AG10803 (cell line): ENCODE measurements at regions not wholly inside any gene's neighbourhood (a gene's known extent, or its start where the extent isn't known, plus 50 kb on each side); places are given as distances from the start of the nearest gene placed in this dataset.

Source experiments
- DNase-seq: peaks from one replicate; pipeline ENCODE4 v3.0.0; 2010; ENCODE audit warnings: low read depth
- H3K4me3 ChIP-seq: 2 replicates; pipeline ENCODE4 v1.5.1; 2011; ENCODE audit warnings: mild to moderate bottlenecking, low read length, control low read depth
- TF ChIP-seq, protein P1 (sequence below): conservative IDR thresholded peaks from 2 replicates; pipeline ENCODE4 v1.5.1; 2011; ENCODE audit warnings: mild to moderate bottlenecking, low read length, control low read depth, inconsistent platforms

DNA sequence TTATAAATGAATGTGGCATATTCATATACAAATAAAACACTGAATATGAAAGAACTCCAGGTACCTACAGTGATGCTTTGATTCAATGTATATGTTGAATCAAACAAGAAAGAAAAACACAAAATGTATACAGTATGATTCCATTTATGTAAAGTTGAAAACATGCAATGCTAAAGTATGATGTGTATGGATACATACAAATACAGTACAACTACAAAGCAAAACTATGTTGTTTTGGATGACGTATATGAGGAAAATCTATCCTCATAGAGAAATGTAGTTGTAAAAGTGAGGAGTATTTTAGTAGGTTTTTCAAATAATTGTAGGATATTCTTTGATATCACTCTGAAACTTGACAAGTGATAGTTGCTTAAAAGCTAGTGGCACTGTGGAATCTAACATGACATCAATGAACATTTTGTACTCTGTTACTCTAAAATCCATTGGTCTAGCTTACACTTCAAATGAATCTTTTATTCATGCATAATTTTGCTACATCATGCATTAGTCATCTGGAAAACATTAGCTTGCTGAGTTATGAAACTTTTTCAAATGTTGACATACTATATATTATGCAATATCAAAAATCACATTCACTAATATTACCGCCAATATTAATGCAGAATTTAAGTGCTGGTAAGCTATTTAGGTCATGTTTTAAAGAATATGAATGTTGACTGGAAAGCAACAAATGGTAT, 278.1 kb upstream of the CHRNA7 start:
- H3K4me3 ChIP-seq = no peak overlapping the region
- TF ChIP-seq, protein P1, sequence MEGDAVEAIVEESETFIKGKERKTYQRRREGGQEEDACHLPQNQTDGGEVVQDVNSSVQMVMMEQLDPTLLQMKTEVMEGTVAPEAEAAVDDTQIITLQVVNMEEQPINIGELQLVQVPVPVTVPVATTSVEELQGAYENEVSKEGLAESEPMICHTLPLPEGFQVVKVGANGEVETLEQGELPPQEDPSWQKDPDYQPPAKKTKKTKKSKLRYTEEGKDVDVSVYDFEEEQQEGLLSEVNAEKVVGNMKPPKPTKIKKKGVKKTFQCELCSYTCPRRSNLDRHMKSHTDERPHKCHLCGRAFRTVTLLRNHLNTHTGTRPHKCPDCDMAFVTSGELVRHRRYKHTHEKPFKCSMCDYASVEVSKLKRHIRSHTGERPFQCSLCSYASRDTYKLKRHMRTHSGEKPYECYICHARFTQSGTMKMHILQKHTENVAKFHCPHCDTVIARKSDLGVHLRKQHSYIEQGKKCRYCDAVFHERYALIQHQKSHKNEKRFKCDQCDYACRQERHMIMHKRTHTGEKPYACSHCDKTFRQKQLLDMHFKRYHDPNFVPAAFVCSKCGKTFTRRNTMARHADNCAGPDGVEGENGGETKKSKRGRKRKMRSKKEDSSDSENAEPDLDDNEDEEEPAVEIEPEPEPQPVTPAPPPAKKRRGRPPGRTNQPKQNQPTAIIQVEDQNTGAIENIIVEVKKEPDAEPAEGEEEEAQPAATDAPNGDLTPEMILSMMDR = no peak
- DNase-seq = peak; percentile 2

DNA sequence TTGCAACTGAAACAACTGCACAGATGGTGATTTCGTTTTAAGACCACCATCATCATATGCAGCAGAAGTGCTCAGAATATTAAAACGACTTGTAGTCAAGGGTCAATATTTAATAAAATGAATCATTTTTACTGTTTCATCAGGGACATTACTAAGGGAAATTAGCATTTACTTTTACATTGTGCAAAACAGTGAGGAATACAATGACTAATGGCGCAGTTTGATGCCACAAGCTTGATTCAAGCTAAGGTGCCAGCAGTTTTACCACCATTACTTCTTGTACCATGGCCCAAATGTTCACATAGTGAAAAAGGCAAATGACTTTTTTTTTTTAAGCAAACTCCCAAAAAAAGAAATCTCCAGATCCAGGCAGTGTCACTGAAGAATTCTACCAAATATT, 277.4 kb upstream of the CHRNA7 start:
- DNase-seq = no peak
- H3K4me3 ChIP-seq = no peak overlapping the region
- TF ChIP-seq, protein P1 = no peak

DNA sequence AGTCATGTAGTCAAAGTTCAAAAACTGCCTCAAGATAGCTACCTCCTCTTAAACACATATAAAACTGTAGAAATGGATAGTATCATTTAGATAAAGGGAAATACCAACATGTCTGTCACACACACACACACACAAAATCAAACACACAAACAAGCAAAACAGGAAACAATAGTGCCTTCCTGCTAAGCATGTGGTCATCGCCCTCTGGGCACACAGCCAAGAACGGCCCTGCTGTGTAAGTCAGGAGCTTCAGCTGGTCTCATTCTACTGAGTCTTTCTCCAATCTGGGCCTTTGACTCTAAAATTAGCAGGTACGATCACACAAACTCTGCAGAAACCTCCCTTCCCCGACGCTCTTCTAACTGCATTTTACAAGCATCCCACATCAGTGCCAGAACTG, 272.2 kb upstream of the CHRNA7 start:
- DNase-seq = peak; percentile 13
- no peak overlapping the region for H3K4me3 ChIP-seq
- TF ChIP-seq, protein P1 = no peak

DNA sequence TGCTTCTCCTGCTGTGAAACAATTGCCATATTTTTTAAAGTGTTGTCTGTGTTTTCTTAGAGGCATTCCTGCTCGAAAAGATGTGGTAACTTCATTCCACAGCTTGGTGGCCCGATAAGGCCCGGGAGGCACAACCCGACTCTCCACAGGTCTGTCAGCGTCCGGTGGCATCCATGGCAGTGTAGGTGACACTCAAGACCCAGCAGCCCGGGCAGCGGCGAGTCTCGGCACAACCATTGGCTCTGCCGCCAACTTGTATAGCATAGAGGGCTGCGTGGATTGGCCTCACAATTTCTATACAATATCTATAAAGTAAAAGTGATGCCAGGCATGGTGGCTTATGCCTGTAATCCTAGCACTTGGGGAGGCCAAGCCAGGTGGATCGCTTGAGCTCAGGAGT, 262.3 kb upstream of the CHRNA7 start:
- no peak for DNase-seq
- H3K4me3 ChIP-seq = no peak overlapping the region
- TF ChIP-seq, protein P1 = no peak

DNA sequence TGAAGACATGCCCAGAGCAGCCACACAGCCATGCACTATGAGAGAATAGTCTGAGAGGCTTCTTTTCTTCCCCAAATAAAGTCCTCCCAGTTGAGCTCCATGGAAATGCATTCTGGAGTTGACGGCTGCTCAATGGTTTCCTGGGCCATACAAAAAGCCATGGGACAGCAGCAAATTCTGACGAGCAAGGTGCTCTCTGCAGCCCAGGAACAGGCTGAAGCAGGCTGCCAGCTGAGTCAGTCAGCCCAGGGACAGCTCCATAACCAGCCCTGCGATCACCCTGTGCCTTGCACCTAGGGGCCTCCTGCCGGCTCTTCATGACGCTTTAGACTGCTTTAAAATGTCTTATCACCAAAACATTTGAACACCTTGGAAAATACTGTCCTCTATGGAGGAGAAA, 256.3 kb upstream of the CHRNA7 start:
- TF ChIP-seq, protein P1 = no peak
- no peak overlapping the region for H3K4me3 ChIP-seq
- DNase-seq = no peak

DNA sequence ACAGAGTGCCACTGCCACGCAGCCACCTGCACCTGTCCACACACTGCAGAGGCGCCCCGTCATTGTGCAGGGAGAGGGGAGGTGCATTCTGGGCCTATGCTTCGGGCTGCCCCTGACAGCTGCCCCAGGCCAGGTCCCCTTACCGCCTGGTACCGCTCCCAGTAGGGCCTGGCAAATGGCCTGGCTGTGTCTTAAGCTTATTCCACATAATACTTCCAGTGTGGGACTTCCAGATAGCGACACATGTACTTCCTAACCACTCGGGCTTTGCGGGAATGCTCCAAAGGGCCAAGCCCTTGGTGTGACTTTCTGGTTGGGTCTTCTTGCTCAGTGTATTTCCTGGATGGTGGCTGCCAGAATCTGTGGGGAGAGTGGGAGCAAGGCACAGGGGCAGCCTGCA, 254.3 kb upstream of the CHRNA7 start:
- TF ChIP-seq, protein P1 = no peak
- DNase-seq = no peak
- no peak overlapping the region for H3K4me3 ChIP-seq

DNA sequence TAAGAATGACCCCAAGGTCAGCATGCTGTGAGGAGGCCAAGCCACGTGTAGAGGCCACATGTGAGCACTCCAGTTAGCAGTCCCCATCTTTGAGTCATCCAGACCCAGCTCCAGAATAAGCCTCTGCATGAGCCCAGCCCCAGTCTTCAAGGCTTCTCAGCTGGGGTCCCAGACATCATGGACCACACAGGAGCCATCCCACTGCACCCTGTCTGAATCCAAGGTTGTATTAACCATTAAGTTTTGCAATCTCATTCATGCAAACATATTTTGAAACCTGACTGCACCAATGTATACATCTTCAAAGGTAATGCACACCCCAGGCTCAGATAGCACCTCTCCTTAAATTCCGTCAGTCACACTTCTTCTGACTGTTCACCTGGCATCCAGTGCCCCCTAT, 249.1 kb upstream of the CHRNA7 start:
- TF ChIP-seq, protein P1 = no peak
- no peak for DNase-seq
- H3K4me3 ChIP-seq = no peak overlapping the region
